Endothelial cell (in vitro differentiated cells): ENCODE measurements at regions not wholly inside any gene's neighbourhood (a gene's known extent, or its start where the extent isn't known, plus 50 kb on each side); places are given as distances from the start of the nearest gene placed in this dataset.

Experiments
- DNase-seq: peaks from one replicate; pipeline ENCODE4 v3.0.0; 2021; ENCODE audit warnings: low spot score
- H3K27ac Mint-ChIP-seq: one replicate; pipeline ENCODE4 v1.8.0; 2021; ENCODE audit warnings: mixed read lengths, inconsistent platforms; ENCODE audit not compliant: unreplicated experiment
- H3K27me3 Mint-ChIP-seq: one replicate; pipeline ENCODE4 v1.8.0; 2021; ENCODE audit warnings: mild to moderate bottlenecking, moderate library complexity, mixed read lengths, inconsistent platforms; ENCODE audit not compliant: unreplicated experiment
- H3K36me3 Mint-ChIP-seq: one replicate; pipeline ENCODE4 v1.8.0; 2021; ENCODE audit warnings: mild to moderate bottlenecking, low read depth, mixed read lengths, inconsistent platforms; ENCODE audit not compliant: unreplicated experiment
- H3K4me1 Mint-ChIP-seq: one replicate; pipeline ENCODE4 v1.8.0; 2021; ENCODE audit warnings: mild to moderate bottlenecking, mixed read lengths, inconsistent platforms; ENCODE audit not compliant: unreplicated experiment
- H3K4me3 Mint-ChIP-seq: one replicate; pipeline ENCODE4 v1.8.0; 2021; ENCODE audit warnings: mild to moderate bottlenecking, mixed read lengths, inconsistent platforms; ENCODE audit not compliant: unreplicated experiment
- H3K9me3 Mint-ChIP-seq: one replicate; pipeline ENCODE4 v1.8.0; 2021; ENCODE audit warnings: mixed read lengths, inconsistent platforms; ENCODE audit not compliant: unreplicated experiment
- TF ChIP-seq, protein P1 (sequence below): fragments of 200-600 bp; sonication (generic); IDR thresholded peaks from one replicate; pipeline ENCODE4 v1.5.0; 2021; ENCODE audit warnings: antibody characterized with exemption; ENCODE audit not compliant: unreplicated experiment

- no peak overlapping the region for H3K4me3 Mint-ChIP-seq
- no peak overlapping the region for H3K27ac Mint-ChIP-seq
- H3K36me3 Mint-ChIP-seq: no peaks in the 10 kb centered on the region
- DNase-seq: no peak
- H3K9me3 Mint-ChIP-seq: no peaks in the 10 kb centered on the region
- H3K4me1 Mint-ChIP-seq: no peaks in the 10 kb centered on the region
- no peaks in the 10 kb centered on the region for H3K27me3 Mint-ChIP-seq
- TF ChIP-seq, protein P1, sequence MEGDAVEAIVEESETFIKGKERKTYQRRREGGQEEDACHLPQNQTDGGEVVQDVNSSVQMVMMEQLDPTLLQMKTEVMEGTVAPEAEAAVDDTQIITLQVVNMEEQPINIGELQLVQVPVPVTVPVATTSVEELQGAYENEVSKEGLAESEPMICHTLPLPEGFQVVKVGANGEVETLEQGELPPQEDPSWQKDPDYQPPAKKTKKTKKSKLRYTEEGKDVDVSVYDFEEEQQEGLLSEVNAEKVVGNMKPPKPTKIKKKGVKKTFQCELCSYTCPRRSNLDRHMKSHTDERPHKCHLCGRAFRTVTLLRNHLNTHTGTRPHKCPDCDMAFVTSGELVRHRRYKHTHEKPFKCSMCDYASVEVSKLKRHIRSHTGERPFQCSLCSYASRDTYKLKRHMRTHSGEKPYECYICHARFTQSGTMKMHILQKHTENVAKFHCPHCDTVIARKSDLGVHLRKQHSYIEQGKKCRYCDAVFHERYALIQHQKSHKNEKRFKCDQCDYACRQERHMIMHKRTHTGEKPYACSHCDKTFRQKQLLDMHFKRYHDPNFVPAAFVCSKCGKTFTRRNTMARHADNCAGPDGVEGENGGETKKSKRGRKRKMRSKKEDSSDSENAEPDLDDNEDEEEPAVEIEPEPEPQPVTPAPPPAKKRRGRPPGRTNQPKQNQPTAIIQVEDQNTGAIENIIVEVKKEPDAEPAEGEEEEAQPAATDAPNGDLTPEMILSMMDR: no peak
These were observed 1594.3 kb downstream of the PLA2G4A start for GRCh38 chr1:188423073-188423472.

DNA sequence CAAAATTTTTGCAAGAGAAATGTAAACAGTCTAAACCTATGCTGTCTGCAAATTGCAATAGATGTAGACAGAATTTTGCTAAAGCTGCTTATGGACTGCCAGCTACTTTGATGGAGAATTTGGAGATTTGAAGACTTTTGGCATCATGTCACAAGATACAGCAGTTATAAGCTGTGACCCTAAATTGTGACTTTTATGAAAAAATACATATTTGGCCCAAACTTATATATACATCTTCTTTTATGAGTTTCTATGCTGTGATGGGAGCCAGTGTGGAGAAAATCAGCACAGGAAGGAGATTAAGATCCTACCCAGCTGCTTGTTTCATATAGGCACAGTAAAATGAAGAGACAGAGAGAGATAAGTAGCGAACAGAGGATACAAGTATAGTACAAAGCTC is 1595.4 kb downstream of the PLA2G4A start:
- DNase-seq: no peak
- Mint-ChIP-seq H3K9me3 (no peaks in the 10 kb centered on the region), H3K36me3 (no peaks in the 10 kb centered on the region), H3K4me1 (no peaks in the 10 kb centered on the region), H3K27ac (no peak overlapping the region), H3K27me3 (no peaks in the 10 kb centered on the region), H3K4me3 (no peak overlapping the region)
- TF ChIP-seq, protein P1: no peak

- no peak overlapping the region for H3K27ac Mint-ChIP-seq
These were observed 1596.9 kb downstream of the PLA2G4A start for GRCh38 chr1:188425687-188426086.

DNA sequence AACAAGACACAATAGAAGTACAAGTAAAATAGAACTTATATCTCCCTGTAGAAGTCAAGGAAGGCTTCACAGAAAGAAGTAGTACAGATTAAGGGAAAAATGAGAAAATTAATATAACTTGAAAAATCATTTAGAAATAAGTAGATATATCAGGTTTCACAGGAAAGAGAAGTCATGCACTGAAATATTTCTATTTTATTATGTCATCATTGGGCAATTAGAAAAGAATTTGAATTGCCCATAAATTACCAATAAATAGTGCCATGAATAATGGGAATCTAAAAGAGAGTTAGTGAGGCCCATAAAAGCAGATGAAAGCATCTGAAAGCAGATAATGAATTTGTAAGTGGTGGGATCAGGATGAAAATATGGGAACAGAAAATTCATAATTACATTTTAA is 1597.8 kb downstream of the PLA2G4A start:
- H3K36me3 Mint-ChIP-seq: no peaks in the 10 kb centered on the region
- no peak overlapping the region for H3K4me3 Mint-ChIP-seq
- no peaks in the 10 kb centered on the region for H3K27me3 Mint-ChIP-seq
- no peaks in the 10 kb centered on the region for H3K9me3 Mint-ChIP-seq
- H3K27ac Mint-ChIP-seq: no peak overlapping the region
- H3K4me1 Mint-ChIP-seq: no peaks in the 10 kb centered on the region
- no peak for DNase-seq
- TF ChIP-seq, protein P1: no peak

More at GRCh38 chr1:188425687-188426086, 1596.9 kb downstream of the PLA2G4A start:
- Mint-ChIP-seq H3K27me3 (no peaks in the 10 kb centered on the region), H3K36me3 (no peaks in the 10 kb centered on the region), H3K4me3 (no peak overlapping the region), H3K9me3 (no peaks in the 10 kb centered on the region), H3K4me1 (no peaks in the 10 kb centered on the region)
- no peak for DNase-seq
- TF ChIP-seq, protein P1: no peak

DNA sequence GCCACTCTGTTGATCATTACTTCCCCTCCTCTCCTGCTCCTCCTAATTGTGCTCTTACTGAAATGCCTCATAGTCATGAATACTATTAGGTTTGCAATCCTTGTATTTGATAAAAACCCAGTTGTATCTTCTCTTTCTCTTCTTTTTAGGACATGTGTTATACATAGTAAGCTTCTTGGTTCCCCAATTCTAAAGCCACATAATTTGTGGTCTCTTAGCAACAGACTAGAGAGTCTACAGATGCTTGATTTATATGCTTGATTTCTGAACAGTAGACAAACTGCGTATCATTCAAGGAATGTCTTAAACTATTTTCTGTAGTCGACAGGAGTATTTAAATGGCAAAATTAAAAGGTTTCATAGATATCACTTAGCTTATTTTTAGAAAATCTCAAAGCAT is 1598.9 kb downstream of the PLA2G4A start:
- Mint-ChIP-seq H3K36me3 (no peaks in the 10 kb centered on the region), H3K27ac (no peak overlapping the region), H3K9me3 (no peaks in the 10 kb centered on the region), H3K4me3 (no peak overlapping the region), H3K27me3 (no peaks in the 10 kb centered on the region), H3K4me1 (no peaks in the 10 kb centered on the region)
- TF ChIP-seq, protein P1: no peak
- DNase-seq: no peak
